ENCODE measurements at regions not wholly inside any gene's neighbourhood (a gene's known extent, or its start where the extent isn't known, plus 50 kb on each side); places are given as distances from the start of the nearest gene placed in this dataset.

- no peak for DNase-seq
Measured at GRCh38 chr11:15625691-15626090, 511.0 kb downstream of the INSC start.

GRCh38 chr11:15627560-15627959 lies 512.8 kb downstream of the INSC start:
- DNase-seq: no peak

- no peak for DNase-seq
Measured at GRCh38 chr11:15629690-15630321, 515.1 kb downstream of the INSC start.

GRCh38 chr11:15630896-15631295 lies 516.2 kb downstream of the INSC start:
- no peak for DNase-seq

- DNase-seq: no peak
Measured at GRCh38 chr11:15635521-15635920, 520.8 kb downstream of the INSC start.

GRCh38 chr11:15636521-15637089 lies 521.9 kb downstream of the INSC start:
- DNase-seq: no peak

- DNase-seq: no peak
Measured at GRCh38 chr11:15638386-15638787, 523.7 kb downstream of the INSC start.

GRCh38 chr11:15640318-15640717 lies 525.6 kb downstream of the INSC start:
- no peak for DNase-seq

- no peak for DNase-seq
Measured at GRCh38 chr11:15641271-15642045, 526.7 kb downstream of the INSC start.

GRCh38 chr11:15645201-15645600 lies 530.5 kb downstream of the INSC start:
- no peak for DNase-seq

- DNase-seq: no peak
Measured at GRCh38 chr11:15649371-15650104, 534.8 kb downstream of the INSC start.

- peak; percentile 53 for DNase-seq
Measured at GRCh38 chr11:15650105-15650938, 535.6 kb downstream of the INSC start.

GRCh38 chr11:15651033-15651432 lies 536.3 kb downstream of the INSC start:
- DNase-seq: no peak

- no peak for DNase-seq
Measured at GRCh38 chr11:15651816-15652215, 537.1 kb downstream of the INSC start.

- no peak for DNase-seq
Measured at GRCh38 chr11:15653191-15653710, 538.5 kb downstream of the INSC start.

- DNase-seq: no peak
Measured at GRCh38 chr11:15654451-15654850, 539.7 kb downstream of the INSC start.

GRCh38 chr11:15655552-15655951 lies 540.8 kb downstream of the INSC start:
- DNase-seq: no peak

- DNase-seq: no peak
Measured at GRCh38 chr11:15657264-15657663, 542.5 kb downstream of the INSC start.

- no peak for DNase-seq
Measured at GRCh38 chr11:15660496-15660895, 545.8 kb downstream of the INSC start.

- no peak for DNase-seq
Measured at GRCh38 chr11:15662285-15662684, 547.6 kb downstream of the INSC start.

- DNase-seq: peak; percentile 63
Measured at GRCh38 chr11:15663777-15664218, 549.1 kb downstream of the INSC start.

- DNase-seq: no peak
Measured at GRCh38 chr11:15665368-15665871, 550.7 kb downstream of the INSC start.
